ENCODE measurements at regions not wholly inside any gene's neighbourhood (a gene's known extent, or its start where the extent isn't known, plus 50 kb on each side); places are given as distances from the start of the nearest gene placed in this dataset.

DNA sequence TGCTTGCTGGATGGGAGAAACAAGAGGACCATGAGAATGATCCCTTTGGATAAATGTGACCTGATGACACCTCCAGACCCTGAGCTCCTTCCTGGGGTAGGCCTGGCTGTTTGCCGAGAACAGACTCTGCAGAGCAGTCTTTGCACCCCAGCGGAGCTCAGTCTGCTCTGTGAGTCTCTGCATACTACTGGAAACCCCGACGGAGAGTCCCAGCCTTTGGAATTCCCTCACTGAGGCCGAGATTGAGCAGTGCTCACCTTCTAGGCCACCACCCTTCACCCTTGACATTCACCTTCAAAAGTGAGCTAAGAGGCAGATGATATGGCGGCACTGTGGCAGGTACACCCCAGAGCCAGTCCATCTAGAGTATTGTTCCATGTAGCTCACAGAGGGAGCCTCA lies 172.2 kb upstream of the CDH13 start:
- TF ChIP-seq, protein P1, sequence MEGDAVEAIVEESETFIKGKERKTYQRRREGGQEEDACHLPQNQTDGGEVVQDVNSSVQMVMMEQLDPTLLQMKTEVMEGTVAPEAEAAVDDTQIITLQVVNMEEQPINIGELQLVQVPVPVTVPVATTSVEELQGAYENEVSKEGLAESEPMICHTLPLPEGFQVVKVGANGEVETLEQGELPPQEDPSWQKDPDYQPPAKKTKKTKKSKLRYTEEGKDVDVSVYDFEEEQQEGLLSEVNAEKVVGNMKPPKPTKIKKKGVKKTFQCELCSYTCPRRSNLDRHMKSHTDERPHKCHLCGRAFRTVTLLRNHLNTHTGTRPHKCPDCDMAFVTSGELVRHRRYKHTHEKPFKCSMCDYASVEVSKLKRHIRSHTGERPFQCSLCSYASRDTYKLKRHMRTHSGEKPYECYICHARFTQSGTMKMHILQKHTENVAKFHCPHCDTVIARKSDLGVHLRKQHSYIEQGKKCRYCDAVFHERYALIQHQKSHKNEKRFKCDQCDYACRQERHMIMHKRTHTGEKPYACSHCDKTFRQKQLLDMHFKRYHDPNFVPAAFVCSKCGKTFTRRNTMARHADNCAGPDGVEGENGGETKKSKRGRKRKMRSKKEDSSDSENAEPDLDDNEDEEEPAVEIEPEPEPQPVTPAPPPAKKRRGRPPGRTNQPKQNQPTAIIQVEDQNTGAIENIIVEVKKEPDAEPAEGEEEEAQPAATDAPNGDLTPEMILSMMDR (IDR thresholded peaks at IDR 0.05; ENCODE audit: insufficient read depth, low read depth, low read length): no peak
- DNase-seq (ENCODE audit: low read depth): no peak
- H3K4me3 ChIP-seq (ENCODE audit: low read depth, low read length): no peak overlapping the region

DNA sequence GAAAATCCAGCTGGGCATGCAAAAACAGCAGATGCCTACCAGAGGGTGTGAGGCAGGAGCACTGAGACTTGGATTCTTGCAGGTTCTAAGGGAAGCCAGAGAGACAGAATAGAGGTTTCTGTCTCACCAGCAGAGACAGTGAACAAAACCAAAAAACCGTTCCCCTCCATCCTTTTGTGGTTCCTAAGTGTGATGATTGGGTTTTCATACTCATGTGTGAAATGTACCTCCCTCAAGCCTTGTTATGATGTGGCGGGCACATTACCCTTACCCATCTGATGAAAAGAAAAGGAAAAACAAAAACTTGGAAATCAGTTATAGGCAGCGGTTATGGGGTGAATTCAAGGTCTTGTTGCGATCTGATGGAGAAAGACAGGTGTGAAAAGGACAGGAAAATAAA lies 172.6 kb upstream of the CDH13 start:
- TF ChIP-seq, protein P1 (IDR thresholded peaks at IDR 0.05; ENCODE audit: insufficient read depth, low read depth, low read length): no peak
- DNase-seq (ENCODE audit: low read depth): no peak
- no peak overlapping the region for H3K4me3 ChIP-seq (ENCODE audit: low read depth, low read length)

DNA sequence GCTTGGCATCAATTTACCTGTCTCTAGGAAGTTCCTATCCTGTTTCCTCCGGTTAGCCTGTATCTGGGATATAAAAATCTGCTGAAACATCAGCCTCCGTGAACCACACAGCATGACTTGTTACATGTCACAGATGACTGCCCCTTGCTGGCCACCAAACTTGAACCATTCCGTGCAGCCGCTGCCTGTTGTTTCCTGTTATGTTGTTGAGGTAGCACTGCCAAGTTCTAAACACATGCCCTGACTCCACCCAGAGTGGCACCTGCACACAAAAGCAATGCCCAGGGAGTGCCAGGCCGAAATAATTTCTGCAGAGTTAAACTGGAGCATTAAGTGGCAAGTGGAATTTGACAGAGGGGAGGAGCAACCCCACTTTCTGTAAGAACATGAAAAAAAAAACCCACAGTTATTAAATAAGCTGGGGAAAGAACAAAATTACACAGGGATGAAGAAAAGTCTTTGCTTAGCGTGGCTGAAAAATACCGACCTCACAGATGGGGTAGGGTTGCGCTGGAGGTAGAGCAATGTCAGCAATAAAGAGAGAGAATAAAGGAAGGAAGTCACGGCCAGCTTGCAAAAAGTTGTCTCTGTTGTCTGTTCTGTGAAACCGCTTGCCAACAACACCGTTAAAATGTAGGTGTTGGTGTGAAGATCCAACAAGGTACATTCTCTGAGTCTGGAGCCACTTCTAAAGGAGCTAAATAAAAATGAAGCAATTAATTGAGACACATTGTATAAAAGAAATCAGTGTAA lies 174.6 kb upstream of the CDH13 start:
- TF ChIP-seq, protein P1 (IDR thresholded peaks at IDR 0.05; ENCODE audit: insufficient read depth, low read depth, low read length): no peak
- no peak overlapping the region for H3K4me3 ChIP-seq (ENCODE audit: low read depth, low read length)
- DNase-seq (ENCODE audit: low read depth): no peak

DNA sequence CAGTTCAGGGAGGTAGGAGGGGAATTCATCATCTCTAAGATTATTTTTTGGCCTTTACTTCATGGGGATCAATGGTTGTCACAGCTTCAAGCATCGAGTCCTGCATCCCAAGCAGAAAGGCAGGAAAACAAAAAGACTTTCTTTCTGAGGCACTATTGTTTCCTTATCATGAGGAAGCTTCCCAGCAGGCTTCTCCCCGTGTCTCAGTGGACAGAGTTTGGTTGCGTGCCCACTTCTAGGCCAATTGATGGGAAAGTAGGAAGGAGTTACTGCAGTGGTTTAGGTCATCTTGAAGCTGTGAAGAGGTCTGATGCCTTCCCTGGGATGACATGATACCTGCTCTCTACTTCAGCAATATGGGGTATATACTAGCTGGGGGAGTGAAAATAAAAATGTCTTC lies 175.3 kb upstream of the CDH13 start:
- no peak for DNase-seq (ENCODE audit: low read depth)
- no peak overlapping the region for H3K4me3 ChIP-seq (ENCODE audit: low read depth, low read length)
- TF ChIP-seq, protein P1 (IDR thresholded peaks at IDR 0.05; ENCODE audit: insufficient read depth, low read depth, low read length): no peak

DNA sequence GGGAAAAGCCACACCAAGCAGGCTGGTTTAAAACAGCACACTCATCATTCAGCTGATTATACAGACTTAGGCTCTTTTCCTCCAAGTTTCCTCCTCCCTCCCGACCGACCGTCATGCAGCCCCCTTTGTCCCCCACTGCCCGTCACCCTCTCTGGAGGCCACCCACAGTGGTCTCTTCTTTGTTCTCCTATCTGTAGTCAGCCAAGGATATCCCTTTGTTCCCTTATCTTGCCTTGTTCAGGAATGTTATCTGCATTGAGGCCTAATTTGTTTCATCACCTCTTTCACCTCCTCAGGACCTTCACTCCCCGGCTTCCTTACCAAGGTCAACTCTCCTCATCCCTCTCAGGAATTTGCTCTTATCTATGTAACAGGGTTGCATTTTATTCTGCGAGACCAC lies 186.4 kb upstream of the CDH13 start:
- DNase-seq (ENCODE audit: low read depth): no peak
- no peak overlapping the region for H3K4me3 ChIP-seq (ENCODE audit: low read depth, low read length)
- TF ChIP-seq, protein P1 (IDR thresholded peaks at IDR 0.05; ENCODE audit: insufficient read depth, low read depth, low read length): no peak

DNA sequence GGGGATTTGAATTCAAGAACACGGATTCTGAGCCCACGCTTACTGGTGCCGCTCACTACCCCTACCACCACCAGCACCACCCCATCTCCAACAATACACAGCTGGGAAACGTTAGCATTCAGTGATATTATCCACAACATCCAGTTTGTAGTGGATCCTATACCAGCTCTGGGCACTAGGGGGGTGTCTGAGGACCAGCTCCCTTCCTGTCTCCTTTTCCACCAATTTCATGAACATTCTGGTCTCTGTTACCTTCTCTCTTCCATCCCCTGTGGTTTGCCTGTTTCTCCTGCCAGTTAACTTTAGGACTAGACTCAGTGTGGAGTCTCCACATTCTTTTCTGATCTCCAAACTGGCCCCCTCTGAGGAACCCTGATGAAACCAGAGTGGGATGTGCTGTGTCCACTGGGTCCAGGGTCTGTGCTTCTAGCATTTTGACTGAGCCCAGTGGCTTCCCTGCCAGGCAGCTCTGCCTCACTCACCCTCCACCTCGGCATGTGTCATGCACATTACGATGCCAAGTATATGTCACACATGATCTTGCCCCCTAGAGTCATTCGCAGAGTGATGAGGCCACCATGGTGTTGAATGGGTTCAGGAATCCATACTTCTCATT lies 187.0 kb upstream of the CDH13 start:
- H3K4me3 ChIP-seq (ENCODE audit: low read depth, low read length): no peak overlapping the region
- TF ChIP-seq, protein P1 (IDR thresholded peaks at IDR 0.05; ENCODE audit: insufficient read depth, low read depth, low read length): peak; percentile 75
- DNase-seq (ENCODE audit: low read depth): peak; percentile 6
